ENCODE measurements at regions not wholly inside any gene's neighbourhood (a gene's known extent, or its start where the extent isn't known, plus 50 kb on each side); places are given as distances from the start of the nearest gene placed in this dataset.

GRCh38 chr16:25413133-25413532 is 155.5 kb upstream of the ZKSCAN2 start:
- H3K27ac Mint-ChIP-seq: no peak overlapping the region
- Histone ChIP-seq H3K4me1 (ENCODE audit: control insufficient read depth, insufficient read depth, low read length) (no peaks in the 10 kb centered on the region), H3K36me3 (ENCODE audit: control insufficient read depth, insufficient read depth, low read length) (no peaks in the 10 kb centered on the region), H3K27ac (ENCODE audit: low read length) (no peak overlapping the region), H3K27me3 (ENCODE audit: control insufficient read depth, insufficient read depth, low read length) (no peaks in the 10 kb centered on the region), H3K9me3 (ENCODE audit: control insufficient read depth, insufficient read depth, low read length) (no peaks in the 10 kb centered on the region), H3K4me3 (ENCODE audit: low read length) (no peak overlapping the region)
- ATAC-seq (no peak), DNase-seq (no peak)
- no peaks in the 10 kb centered on the region for H3K9me3 Mint-ChIP-seq
- H3K4me1 Mint-ChIP-seq: no peaks in the 10 kb centered on the region
- H3K27me3 Mint-ChIP-seq (ENCODE audit: low read depth in 2 of 2): no peaks in the 10 kb centered on the region
- no peak overlapping the region for H3K4me3 Mint-ChIP-seq
- no peak for TF ChIP-seq CTCF (IDR thresholded peaks at IDR 0.05)
- intact Hi-C loops (cut with micrococcal nuclease): no loop called here
- no peaks in the 10 kb centered on the region for H3K36me3 Mint-ChIP-seq

GRCh38 chr16:25411396-25412081 is 153.9 kb upstream of the ZKSCAN2 start:
- Mint-ChIP-seq H3K27ac (no peak overlapping the region), H3K4me1 (no peaks in the 10 kb centered on the region), H3K27me3 (ENCODE audit: low read depth in 2 of 2) (peaks cover 0 to under 1% of the 10 kb centered on the region in 2 donors), H3K9me3 (no peaks in the 10 kb centered on the region), H3K36me3 (no peaks in the 10 kb centered on the region), H3K4me3 (no peak overlapping the region)
- intact Hi-C loops (cut with micrococcal nuclease): no loop called here
- Histone ChIP-seq H3K27ac (ENCODE audit: low read length) (no peak overlapping the region), H3K4me3 (ENCODE audit: low read length) (no peak overlapping the region), H3K9me3 (ENCODE audit: control insufficient read depth, insufficient read depth, low read length) (no peaks in the 10 kb centered on the region), H3K4me1 (ENCODE audit: control insufficient read depth, insufficient read depth, low read length) (no peaks in the 10 kb centered on the region), H3K36me3 (ENCODE audit: control insufficient read depth, insufficient read depth, low read length) (no peaks in the 10 kb centered on the region), H3K27me3 (ENCODE audit: control insufficient read depth, insufficient read depth, low read length) (no peaks in the 10 kb centered on the region)
- ATAC-seq: no peak
- 80% methylated on average over 6 of the region's 8 CpGs for WGBS (ENCODE audit: insufficient coverage)
- no peak for DNase-seq
- no peak for TF ChIP-seq CTCF (IDR thresholded peaks at IDR 0.05)

DNA sequence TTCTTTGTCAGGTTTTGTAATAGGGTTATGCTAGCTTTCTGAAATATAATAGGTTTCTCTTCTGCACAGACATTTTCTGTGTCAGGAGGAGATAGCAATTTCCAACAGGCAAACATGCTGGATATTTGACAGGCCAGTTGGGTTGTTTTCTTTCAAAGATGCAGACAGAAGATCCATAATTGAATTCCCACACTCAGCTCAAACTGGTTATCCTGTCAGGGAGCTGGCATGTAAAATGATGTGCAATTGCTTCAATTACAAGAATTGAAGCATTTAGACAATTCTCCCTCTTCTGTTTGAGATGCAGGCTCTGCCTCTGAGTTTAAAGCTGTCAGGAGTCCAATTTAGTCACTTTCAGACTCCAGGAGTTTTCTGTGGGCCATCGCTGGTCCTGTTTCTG is 146.2 kb upstream of the ZKSCAN2 start:
- Mint-ChIP-seq H3K4me3 (no peak overlapping the region), H3K27me3 (ENCODE audit: low read depth in 2 of 2) (peaks cover 5 to 24% of the 10 kb centered on the region in 2 donors), H3K9me3 (no peaks in the 10 kb centered on the region), H3K27ac (no peak overlapping the region), H3K36me3 (no peaks in the 10 kb centered on the region), H3K4me1 (no peaks in the 10 kb centered on the region)
- no peak overlapping the region for H3K27ac ChIP-seq (ENCODE audit: low read length)
- no peak overlapping the region for H3K4me3 ChIP-seq (ENCODE audit: low read length)
- no peak for ATAC-seq
- no peaks in the 10 kb centered on the region for H3K4me1 ChIP-seq (ENCODE audit: control insufficient read depth, insufficient read depth, low read length)
- no peak for TF ChIP-seq CTCF (IDR thresholded peaks at IDR 0.05)
- no peaks in the 10 kb centered on the region for H3K36me3 ChIP-seq (ENCODE audit: control insufficient read depth, insufficient read depth, low read length)
- intact Hi-C loops (cut with micrococcal nuclease): no loop called here
- no peak for DNase-seq
- H3K27me3 ChIP-seq (ENCODE audit: control insufficient read depth, insufficient read depth, low read length): no peaks in the 10 kb centered on the region
- 89% methylated on average over 1 of the region's 1 CpG for WGBS (ENCODE audit: insufficient coverage)
- H3K9me3 ChIP-seq (ENCODE audit: control insufficient read depth, insufficient read depth, low read length): peaks cover 2% of the 10 kb centered on the region

DNA sequence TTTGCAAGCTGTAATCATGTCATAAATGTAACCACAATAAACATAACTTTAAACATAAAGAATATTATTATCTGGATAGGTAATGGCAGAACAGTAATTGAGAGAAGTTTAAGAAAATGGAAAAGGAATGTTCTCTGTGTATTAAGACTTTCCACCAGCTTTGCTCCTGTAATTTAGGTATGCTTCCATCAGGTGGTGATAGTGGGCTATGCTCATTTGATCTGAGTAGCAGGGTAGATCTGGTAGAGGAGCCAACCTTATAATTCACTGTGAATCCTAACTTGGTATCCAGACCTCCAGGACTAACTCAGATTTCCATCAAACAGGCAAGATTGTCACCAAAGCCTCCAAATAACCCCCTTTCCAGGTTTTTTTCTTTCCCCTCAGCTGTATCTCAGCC is 137.9 kb upstream of the ZKSCAN2 start:
- H3K36me3 ChIP-seq (ENCODE audit: control insufficient read depth, insufficient read depth, low read length): no peaks in the 10 kb centered on the region
- DNase-seq (no peak), ATAC-seq (no peak)
- intact Hi-C loops (cut with micrococcal nuclease): no loop called here
- no peak overlapping the region for H3K27ac ChIP-seq (ENCODE audit: low read length)
- no peaks in the 10 kb centered on the region for H3K9me3 ChIP-seq (ENCODE audit: control insufficient read depth, insufficient read depth, low read length)
- no peak overlapping the region for H3K4me3 Mint-ChIP-seq
- TF ChIP-seq CTCF (IDR thresholded peaks at IDR 0.05): no peak
- peaks cover 4 to 21% of the 10 kb centered on the region in 2 donors for H3K27me3 Mint-ChIP-seq (ENCODE audit: low read depth in 2 of 2)
- no peaks in the 10 kb centered on the region for H3K4me1 Mint-ChIP-seq
- H3K4me3 ChIP-seq (ENCODE audit: low read length): no peak overlapping the region
- no peaks in the 10 kb centered on the region for H3K9me3 Mint-ChIP-seq
- H3K27ac Mint-ChIP-seq: no peak overlapping the region
- no peaks in the 10 kb centered on the region for H3K36me3 Mint-ChIP-seq
- H3K4me1 ChIP-seq (ENCODE audit: control insufficient read depth, insufficient read depth, low read length): no peaks in the 10 kb centered on the region
- H3K27me3 ChIP-seq (ENCODE audit: control insufficient read depth, insufficient read depth, low read length): no peaks in the 10 kb centered on the region

All from natural killer cell (primary cell).